ENCODE measurements at regions not wholly inside any gene's neighbourhood (a gene's known extent, or its start where the extent isn't known, plus 50 kb on each side); places are given as distances from the start of the nearest gene placed in this dataset.

DNA sequence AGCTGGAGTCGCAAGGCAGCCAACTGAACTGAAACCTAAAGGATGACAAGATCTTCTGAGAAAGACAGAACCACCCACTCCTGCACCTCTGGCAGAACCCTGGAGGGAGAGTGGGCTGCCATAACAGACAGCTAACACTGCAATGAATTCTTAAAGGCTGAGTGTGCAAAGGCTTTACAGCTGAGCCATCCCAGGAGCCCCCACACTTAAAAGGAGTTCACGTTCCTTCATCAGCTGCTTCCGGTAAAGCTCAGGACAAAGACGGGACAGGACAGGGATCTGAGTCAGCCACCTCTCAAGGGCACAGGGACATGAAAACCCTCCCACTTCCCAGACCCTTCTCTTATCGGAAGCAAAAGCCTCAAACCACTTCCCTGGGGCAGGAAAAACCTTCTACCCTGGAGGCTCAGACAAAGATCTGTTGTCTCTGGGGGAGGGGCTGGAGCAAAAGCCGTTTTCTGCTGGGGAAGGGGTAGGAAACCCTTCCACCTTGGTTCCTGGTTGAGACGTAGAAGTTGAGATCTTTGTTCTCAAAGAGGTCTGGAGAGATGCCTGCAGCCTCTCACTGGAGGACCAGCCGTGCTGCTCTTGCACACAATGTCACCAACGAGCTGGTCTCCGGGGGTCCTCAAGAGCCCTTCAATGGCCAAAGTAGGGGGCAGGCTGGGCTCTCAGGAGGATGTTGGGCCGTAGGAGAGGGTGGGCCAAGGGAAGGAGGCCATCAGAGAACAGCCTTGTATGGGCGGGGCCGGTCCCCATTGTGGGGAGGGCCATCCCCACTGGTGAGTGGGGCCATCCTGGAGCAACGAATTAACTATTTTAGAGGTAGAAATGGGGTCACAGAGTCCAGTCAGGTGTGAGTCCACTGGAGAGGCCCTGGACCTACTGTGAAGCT is 452.4 kb downstream of the PTPRU start:
- H3K4me3 ChIP-seq (replicated peaks; ENCODE audit: low read depth, low read length) = no peak overlapping the region
- DNase-seq (ENCODE audit: low read depth) = peak; percentile 70
- TF ChIP-seq, protein P1, sequence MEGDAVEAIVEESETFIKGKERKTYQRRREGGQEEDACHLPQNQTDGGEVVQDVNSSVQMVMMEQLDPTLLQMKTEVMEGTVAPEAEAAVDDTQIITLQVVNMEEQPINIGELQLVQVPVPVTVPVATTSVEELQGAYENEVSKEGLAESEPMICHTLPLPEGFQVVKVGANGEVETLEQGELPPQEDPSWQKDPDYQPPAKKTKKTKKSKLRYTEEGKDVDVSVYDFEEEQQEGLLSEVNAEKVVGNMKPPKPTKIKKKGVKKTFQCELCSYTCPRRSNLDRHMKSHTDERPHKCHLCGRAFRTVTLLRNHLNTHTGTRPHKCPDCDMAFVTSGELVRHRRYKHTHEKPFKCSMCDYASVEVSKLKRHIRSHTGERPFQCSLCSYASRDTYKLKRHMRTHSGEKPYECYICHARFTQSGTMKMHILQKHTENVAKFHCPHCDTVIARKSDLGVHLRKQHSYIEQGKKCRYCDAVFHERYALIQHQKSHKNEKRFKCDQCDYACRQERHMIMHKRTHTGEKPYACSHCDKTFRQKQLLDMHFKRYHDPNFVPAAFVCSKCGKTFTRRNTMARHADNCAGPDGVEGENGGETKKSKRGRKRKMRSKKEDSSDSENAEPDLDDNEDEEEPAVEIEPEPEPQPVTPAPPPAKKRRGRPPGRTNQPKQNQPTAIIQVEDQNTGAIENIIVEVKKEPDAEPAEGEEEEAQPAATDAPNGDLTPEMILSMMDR (IDR thresholded peaks at IDR 0.05; ENCODE audit: low read length, missing control alignments) = no peak

DNA sequence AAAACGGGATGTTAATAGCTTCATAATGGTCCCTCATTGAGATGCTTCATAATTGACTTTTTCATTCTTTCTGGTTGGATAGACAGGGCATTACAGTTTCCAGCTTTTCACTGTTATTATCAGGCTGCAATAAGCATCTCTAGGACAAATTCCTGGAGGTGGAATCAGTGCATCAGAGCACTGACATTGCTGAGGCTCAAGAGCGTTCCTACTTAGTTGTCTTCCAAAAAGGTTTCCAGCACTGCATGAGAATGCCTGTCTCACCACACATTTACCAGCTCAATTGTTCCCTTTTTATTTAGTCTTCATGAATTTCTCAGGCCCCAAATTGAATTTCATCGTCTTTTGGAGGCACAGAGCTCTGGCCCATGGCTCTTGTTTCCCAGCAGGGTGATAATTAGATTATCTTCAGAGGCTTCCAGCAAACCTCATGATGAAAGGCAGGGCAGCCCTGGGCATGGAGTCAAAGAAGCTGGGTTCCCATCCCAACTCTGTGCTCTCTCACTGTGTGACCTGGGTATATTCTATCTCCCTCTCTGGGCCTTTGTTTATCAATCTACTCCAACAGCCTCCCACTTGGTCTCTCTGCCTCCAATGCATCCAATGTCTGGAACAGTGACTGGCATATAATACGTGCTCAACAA is 451.4 kb downstream of the PTPRU start:
- H3K4me3 ChIP-seq (replicated peaks; ENCODE audit: low read depth, low read length) = no peak overlapping the region
- no peak for DNase-seq (ENCODE audit: low read depth)
- TF ChIP-seq, protein P1 (IDR thresholded peaks at IDR 0.05; ENCODE audit: low read length, missing control alignments) = no peak

DNA sequence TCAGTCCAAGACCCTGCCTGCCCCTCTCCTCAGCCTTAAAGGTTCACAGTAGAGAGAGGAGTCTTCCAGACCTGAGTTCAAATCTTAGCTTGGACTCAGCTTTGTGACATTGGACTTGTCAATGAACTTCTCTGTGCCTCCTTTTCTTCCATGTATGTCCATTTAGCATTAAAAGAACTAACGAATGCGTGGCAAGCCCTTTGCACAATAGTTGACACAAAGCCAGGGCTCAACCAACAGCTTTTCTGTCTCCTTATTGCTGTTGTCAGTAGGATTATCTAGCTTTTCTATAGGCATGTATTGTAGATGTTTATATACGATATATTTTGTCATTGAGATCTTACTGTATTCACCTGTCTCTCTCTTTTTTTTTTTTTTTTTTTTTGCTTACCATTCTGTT is 450.8 kb downstream of the PTPRU start:
- DNase-seq (ENCODE audit: low read depth) = peak; percentile 24
- H3K4me3 ChIP-seq (replicated peaks; ENCODE audit: low read depth, low read length) = no peak overlapping the region
- TF ChIP-seq, protein P1 (IDR thresholded peaks at IDR 0.05; ENCODE audit: low read length, missing control alignments) = no peak

DNA sequence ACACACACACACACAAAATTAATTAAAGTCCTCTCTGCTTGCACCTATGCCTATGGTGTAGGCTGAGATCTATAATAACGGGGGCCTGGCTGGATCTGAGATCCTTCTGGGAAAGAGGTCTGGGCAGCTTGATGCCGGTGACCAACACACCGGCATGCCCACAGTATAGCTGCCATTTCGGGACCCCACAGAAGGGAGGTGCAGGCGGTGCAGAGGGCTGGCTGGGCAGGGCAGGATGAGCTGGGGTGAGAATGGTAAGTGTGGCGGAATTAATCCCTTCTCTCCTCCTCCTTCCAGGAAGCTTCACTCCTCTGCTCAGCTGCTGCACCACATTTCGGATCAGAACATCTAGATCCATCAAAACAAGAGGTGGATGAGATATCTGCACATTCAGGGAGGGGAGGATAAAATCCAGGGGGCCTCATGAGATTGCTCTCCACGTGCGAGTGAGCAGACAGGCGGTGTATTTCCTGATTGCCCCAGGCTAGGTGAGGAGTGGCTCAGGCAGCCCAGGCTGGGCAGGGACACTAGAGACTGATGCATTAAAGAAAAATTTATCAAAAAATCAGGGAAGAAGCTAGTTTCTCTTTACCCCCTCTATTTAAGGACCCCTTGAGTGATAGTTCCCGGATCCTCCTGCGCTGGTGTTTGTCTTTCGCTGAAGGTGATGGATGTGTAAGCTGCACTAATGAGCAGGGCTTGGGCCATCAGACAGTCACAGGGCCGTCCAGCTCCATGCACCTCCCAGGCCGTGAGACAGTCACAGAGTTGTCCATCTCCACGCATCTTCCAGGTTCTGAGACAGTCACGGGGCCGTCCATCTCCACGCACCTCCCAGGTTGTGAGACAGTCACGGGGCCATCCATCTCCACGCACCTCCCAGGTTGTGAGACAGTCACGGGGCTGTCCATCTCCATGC is 449.9 kb downstream of the PTPRU start:
- no peak overlapping the region for H3K4me3 ChIP-seq (replicated peaks; ENCODE audit: low read depth, low read length)
- TF ChIP-seq, protein P1 (IDR thresholded peaks at IDR 0.05; ENCODE audit: low read length, missing control alignments) = no peak
- no peak for DNase-seq (ENCODE audit: low read depth)

DNA sequence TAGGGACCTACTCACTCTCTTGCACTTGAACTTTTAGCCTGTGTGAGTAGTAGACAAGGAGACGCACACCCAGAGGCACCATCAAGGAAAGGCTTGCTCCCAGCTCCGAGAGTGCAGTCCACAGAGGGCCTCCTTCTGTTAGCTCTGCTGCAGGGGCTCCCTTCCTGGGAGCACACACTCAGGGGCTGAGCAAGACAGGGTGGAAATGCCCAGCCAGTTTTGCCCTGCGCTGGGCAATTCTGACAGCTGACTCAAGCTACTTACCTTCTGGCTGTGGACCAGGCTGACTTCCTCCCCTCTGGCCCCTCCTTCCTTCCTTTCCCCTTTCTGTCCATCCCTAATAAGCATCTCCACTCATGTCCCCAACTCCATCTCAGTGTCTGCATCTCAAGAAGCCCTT is 449.1 kb downstream of the PTPRU start:
- TF ChIP-seq, protein P1 (IDR thresholded peaks at IDR 0.05; ENCODE audit: low read length, missing control alignments) = no peak
- no peak for DNase-seq (ENCODE audit: low read depth)
- H3K4me3 ChIP-seq (replicated peaks; ENCODE audit: low read depth, low read length) = no peak overlapping the region

DNA sequence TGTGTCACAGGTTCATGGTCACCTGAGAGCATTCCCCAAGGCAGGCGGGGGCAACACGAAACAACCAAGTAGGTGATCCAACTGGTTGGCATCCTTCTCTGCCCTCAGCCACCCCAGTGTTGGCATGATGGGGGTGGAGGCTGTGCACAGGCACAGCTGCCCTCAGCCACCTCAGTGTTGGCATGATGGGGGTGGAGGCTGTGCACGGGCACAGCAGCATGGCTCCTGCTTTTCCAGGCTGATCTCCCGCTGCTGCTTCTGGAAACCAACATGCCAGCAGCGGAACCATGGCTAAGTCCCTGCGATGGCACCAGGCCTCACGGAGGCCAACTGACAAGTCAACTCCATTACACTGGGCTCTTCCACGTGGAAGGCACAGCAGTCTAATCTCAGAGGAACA is 447.8 kb downstream of the PTPRU start:
- TF ChIP-seq, protein P1 (IDR thresholded peaks at IDR 0.05; ENCODE audit: low read length, missing control alignments) = no peak
- no peak overlapping the region for H3K4me3 ChIP-seq (replicated peaks; ENCODE audit: low read depth, low read length)
- DNase-seq (ENCODE audit: low read depth) = no peak

Measured in fibroblast of pulmonary artery (primary cell).